ENCODE measurements at regions not wholly inside any gene's neighbourhood (a gene's known extent, or its start where the extent isn't known, plus 50 kb on each side); places are given as distances from the start of the nearest gene placed in this dataset.

GRCh38 chr1:189675712-189676244 lies 801.9 kb downstream of the BRINP3 start:
- Histone ChIP-seq H3K36me3 (no peaks in the 10 kb centered on the region), H3K27ac (no peak overlapping the region), H3K27me3 (no peaks in the 10 kb centered on the region), H3K9me3 (no peaks in the 10 kb centered on the region), H3K4me3 (no peak overlapping the region), H3K4me1 (no peaks in the 10 kb centered on the region)
- intact Hi-C loops (cut with DNase I) = no loop called here
- TF ChIP-seq EP300 (IDR thresholded peaks at IDR 0.05) (no peak), POLR2A (IDR thresholded peaks at IDR 0.05) (no peak), POLR2AphosphoS5 (IDR thresholded peaks at IDR 0.05) (no peak), CTCF (IDR thresholded peaks at IDR 0.05) (no peak)
- no peak for DNase-seq
- 80 to 87% methylated on average over 6 of the region's 6 CpGs for WGBS, 2 donors

- Histone ChIP-seq H3K27ac (no peak overlapping the region), H3K36me3 (no peaks in the 10 kb centered on the region), H3K9me3 (no peaks in the 10 kb centered on the region), H3K27me3 (no peaks in the 10 kb centered on the region), H3K4me1 (no peaks in the 10 kb centered on the region), H3K4me3 (no peak overlapping the region)
- TF ChIP-seq EP300 (IDR thresholded peaks at IDR 0.05) (no peak), CTCF (IDR thresholded peaks at IDR 0.05) (no peak), POLR2A (IDR thresholded peaks at IDR 0.05) (no peak), POLR2AphosphoS5 (IDR thresholded peaks at IDR 0.05) (no peak)
- 80 to 93% methylated on average over 3 of the region's 3 CpGs for WGBS, 2 donors
- intact Hi-C loops (cut with DNase I) = no loop called here
- DNase-seq = no peak
Observed at GRCh38 chr1:189678779-189679178, 798.9 kb downstream of the BRINP3 start.

GRCh38 chr1:189681252-189681919 lies 796.3 kb downstream of the BRINP3 start:
- TF ChIP-seq POLR2AphosphoS5 (IDR thresholded peaks at IDR 0.05) (no peak), CTCF (IDR thresholded peaks at IDR 0.05) (no peak), POLR2A (IDR thresholded peaks at IDR 0.05) (no peak), EP300 (IDR thresholded peaks at IDR 0.05) (no peak)
- no peak overlapping the region for H3K27ac ChIP-seq
- no peaks in the 10 kb centered on the region for H3K4me1 ChIP-seq
- H3K27me3 ChIP-seq = no peaks in the 10 kb centered on the region
- no peaks in the 10 kb centered on the region for H3K36me3 ChIP-seq
- no peak overlapping the region for H3K4me3 ChIP-seq
- DNase-seq = no peak
- no peaks in the 10 kb centered on the region for H3K9me3 ChIP-seq
- WGBS, 2 donors = 23 to 42% methylated on average over 3 of the region's 3 CpGs
- intact Hi-C loops (cut with DNase I) = no loop called here

GRCh38 chr1:189682591-189682990 lies 795.1 kb downstream of the BRINP3 start:
- intact Hi-C loops (cut with DNase I) = no loop called here
- H3K27me3 ChIP-seq = no peaks in the 10 kb centered on the region
- DNase-seq = no peak
- H3K9me3 ChIP-seq = peaks cover 0 to 3% (median 0%) of the 10 kb centered on the region in 4 donors
- no peaks in the 10 kb centered on the region for H3K4me1 ChIP-seq
- no peak overlapping the region for H3K27ac ChIP-seq
- 76 to 79% methylated on average over 3 of the region's 3 CpGs for WGBS, 2 donors
- H3K4me3 ChIP-seq = no peak overlapping the region
- TF ChIP-seq EP300 (IDR thresholded peaks at IDR 0.05) (no peak), POLR2AphosphoS5 (IDR thresholded peaks at IDR 0.05) (no peak), CTCF (IDR thresholded peaks at IDR 0.05) (no peak), POLR2A (IDR thresholded peaks at IDR 0.05) (no peak)
- H3K36me3 ChIP-seq = no peaks in the 10 kb centered on the region

GRCh38 chr1:189686288-189686687 lies 791.4 kb downstream of the BRINP3 start:
- intact Hi-C loops (cut with DNase I) = no loop called here
- no peak overlapping the region for H3K4me3 ChIP-seq
- no peaks in the 10 kb centered on the region for H3K4me1 ChIP-seq
- no peak overlapping the region for H3K27ac ChIP-seq
- no peaks in the 10 kb centered on the region for H3K27me3 ChIP-seq
- H3K9me3 ChIP-seq = peaks cover 0 to 3% (median 0%) of the 10 kb centered on the region in 4 donors
- 46 to 80% methylated on average over 1 of the region's 1 CpG for WGBS, 2 donors
- no peaks in the 10 kb centered on the region for H3K36me3 ChIP-seq
- TF ChIP-seq EP300 (IDR thresholded peaks at IDR 0.05) (no peak), POLR2A (IDR thresholded peaks at IDR 0.05) (no peak), CTCF (IDR thresholded peaks at IDR 0.05) (no peak)
- DNase-seq = no peak

Measured in sigmoid colon (tissue), 6 donors.